Hypothalamus (tissue), 51 donors: ENCODE measurements at regions not wholly inside any gene's neighbourhood (a gene's known extent, or its start where the extent isn't known, plus 50 kb on each side); places are given as distances from the start of the nearest gene placed in this dataset.

Experiments used
- DNase-seq, 51 donors: peaks; one replicate each; lab custom pipeline; 2025; lab: John Stamatoyannopoulos, UW

DNA sequence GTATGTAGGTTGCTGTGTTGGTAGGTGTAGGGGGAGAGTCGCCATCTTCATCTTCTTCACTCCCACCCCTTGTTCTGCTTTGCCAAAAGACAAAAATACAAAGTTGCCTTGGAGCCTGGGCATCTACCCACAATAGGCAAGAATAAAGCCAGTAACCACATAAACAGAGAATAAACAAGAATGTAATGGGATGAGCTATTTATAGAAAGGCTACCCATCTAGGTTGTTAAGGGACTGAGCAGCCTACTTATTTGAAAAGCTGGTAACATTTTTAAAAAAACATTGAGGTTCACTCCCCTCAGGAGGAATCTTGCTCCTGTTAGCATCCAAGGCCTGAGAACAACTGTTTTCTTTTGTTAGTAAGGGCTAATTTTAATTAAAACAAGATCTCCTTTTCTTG is 301.4 kb upstream of the STXBP5 start:
- DNase-seq: no peak

DNA sequence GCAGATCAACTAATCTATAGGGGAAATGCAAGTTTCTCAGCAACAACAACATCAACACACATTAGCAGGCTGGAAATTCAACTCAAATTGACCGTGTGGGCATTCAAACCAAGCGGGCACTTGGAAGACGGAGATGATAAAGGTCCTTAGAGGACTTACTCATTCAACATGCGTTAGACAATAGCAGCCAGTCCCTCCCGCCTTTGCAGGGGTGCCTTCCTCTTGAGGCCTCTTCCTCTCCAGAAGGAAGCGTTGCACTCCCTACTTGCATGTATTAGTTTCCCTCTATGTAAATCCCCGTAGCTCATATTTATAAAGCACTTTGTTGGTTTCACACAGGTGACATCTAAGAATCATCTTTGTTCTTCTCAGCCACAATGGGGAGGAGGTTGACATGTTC is 300.8 kb upstream of the STXBP5 start:
- no peak for DNase-seq

DNA sequence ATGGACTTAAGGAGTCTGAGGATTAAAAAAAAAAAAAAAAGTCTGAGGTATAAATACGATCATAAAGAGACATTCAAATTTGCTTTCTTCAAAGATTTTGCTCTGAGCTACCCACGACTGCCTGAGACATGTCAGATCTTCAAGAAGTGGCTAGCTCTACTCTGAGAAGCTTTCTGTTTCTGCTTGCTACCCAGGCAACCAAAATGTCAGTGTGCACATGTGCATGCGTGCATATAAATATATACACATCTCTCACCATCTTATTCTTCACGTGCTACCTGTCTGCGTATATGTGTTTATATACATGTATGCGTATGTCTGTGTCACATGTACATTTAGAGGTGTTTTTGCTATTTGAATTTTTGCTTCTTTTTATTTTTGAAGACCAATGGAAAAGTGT is 299.6 kb upstream of the STXBP5 start:
- DNase-seq: no peak

DNA sequence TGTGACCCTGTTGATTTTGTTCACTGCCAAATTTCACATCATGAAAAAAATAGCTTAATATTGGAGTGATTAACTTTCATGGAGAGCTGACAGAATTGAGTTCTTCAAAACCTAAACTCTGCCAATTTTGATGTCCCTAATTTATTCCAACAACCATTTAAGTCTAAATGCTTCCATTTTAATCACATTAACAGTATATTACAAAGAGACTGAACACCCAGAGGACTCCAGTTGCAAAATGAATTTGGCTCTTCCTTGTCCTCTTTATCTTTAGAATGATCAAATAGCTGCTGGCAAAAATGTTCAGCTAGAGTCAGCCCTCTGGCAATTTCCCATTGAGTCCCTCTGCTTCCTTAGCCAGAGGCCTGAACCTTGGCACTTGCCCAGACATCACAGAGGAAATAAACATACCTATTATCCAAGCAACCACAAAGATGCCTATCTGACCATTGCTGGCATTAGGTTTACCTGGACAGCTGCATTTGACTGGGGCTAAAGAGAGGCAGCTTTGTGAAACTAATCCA is 299.0 kb upstream of the STXBP5 start:
- peak in 4 of 51 donors; percentile 1 to 10 (median 6) for DNase-seq

DNA sequence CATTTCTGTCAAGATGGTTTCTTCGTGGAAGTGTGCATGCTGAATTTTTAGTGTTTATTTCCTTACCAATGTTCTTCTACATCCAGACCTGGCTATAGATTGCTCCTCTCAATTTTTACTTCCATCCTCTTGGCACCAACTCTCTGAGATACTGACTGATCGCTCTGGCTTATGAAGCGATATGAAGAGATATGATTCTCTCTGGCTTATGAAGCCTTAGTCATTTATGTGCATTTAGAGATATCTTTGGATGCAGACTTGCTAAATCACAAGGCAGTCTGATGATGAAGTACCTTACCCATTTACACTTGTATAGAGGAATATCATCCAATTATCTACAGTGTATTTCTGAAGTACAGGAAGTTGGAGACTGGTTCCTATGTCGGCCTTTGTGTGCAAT is 295.4 kb upstream of the STXBP5 start:
- no peak for DNase-seq

DNA sequence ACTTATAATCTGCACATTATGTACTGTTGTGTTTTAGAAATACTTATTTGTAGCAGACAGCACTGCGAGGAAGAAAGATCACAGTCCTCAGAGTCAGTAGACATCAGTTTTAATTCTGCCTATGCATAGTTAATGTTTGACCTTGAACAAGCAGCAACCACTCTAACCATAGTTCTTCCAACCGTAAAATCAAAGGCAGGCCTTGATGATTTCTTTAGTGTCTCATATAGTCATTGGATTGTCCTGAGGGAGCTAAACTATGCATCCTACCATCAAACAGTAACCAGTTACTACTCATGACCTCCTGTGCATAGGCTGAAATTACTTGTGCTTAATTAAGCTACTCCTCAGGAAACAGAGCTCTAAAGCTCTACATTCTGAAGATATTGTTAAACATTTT is 294.8 kb upstream of the STXBP5 start:
- no peak for DNase-seq

DNA sequence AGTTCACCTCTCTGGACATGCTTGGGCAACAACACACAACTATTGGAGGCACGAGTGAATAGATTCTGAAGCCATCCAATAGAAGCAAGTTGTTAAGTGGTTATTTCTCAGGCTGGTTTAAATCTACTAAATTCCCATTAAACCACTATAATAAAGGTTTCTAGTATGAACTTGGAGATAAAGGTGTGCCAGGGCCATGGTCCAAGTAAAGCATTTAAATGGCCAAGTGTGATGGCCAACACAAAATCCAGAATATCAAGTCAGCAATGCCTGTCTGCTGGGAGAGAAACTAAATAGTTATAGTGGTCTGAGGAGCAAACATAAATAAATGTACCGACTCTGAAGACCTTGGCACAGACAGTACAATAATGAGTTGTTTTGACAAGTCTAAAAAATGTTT is 294.3 kb upstream of the STXBP5 start:
- no peak for DNase-seq

DNA sequence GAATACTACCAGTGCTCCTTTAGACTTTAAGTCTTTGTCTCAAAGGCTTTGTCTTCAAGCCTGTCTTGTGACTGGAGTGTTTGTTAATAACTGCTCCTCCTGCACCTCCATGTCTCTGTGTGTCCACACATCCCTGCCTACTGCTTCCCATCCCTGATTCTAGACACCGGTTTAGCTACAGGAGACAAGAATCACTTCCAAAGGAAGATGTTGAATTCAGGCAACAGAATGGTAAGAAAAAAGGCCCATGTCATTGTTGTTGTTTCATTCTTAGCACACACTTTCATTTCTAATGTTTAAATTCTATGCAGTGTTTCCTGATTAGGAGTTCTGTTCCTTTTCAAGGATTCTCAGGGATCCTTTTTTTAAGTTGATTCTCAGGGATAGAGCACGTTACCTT is 293.6 kb upstream of the STXBP5 start:
- DNase-seq: no peak

DNA sequence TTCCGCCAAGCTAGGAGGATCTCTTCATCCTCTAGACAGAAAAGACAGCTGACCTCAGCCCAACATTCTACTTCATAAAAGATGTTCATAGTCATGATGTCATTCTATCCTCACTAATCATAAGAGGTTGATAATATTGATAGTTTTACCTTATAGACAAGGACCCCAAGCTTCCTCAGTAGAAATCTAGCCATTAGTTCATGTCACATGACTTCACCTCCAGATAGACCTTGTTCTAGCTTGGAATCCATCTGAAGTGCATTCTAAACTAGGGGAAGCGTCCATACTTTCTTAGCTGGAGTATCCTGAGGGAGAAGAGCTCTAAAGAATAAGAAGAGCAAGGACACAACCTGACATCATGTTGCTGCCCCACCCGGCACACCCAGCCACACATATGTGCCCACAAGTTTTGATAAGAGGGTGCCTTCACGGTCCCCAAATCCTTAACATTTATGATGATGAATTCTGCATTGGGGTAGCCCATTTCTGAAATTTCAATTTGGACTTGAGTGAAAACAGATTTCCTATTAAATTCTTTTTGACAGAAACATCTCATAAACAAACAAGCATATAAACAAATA is 292.5 kb upstream of the STXBP5 start:
- no peak for DNase-seq

DNA sequence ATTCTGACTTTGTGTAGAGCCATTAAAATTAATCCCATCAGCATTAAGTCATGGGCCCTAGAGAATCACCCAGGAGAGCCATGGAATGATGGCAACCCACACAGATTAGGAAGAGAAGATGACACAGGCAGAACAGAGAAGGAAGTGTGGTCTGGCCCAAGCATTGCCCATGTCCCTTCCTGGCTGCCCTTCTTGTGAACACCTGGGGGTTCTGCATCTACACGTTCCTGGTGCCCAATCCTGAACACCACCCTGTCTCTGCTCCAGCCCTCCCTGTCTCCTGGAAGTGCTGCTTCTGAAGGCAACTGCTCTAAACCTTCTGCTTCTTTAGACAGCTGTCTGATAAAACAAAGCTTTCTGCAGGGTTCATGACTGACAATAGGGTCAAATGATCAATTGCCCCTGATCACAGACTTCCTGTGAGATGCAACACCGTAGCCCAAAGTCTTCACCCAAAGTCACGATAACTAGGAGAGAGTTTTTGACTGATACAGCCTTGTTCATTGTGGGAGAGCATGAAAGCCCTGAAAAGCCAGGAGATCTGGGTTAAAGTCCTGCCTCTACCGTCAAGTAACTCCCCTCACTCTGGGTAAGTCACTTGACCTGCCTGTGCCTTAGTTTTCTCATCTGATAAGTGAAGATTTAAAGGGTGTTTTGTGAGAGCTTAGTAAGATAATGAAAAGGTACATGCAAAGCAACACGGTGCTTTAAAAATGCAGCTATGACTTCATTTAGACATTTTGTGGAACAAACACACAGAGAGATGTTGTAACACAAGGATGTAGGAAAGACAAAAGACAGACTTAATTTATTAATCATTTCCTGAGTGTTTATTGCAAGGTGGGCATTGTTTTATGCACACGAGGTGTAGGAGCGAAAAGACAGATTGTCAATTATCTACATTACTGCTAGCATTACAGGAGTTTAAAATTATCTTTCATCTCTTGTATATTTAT is 291.2 kb upstream of the STXBP5 start:
- DNase-seq: no peak

DNA sequence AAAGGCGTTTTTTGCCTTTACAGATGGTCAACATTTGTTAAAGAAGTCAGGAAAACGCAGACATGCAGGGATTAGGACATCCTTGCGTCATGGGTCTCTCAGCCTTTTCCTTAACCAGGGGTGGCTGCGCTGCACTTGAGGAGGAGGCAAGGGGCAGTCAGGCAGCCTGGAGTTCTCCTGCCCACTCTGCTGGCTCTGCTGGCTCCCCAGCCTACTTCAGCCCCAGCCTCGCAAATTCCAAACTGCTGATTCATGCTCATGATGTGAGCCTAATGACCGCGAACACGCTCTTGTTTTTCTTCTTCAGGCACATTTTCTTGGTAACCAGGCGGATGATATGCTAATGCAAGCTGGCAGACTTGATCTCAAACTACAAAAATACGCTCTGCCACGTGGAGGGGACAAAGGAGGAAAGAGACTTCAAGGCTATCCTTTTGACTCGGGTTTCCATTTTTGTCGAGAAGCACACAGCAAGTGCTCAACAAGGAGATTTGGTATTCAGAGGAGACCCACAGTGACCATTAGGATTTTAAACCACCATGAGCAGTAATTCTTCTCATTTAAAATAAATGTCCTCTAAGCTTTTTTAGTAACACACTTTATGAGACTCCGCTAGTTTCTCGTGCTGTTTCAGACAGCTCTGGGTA is 290.3 kb upstream of the STXBP5 start:
- peak in 32 of 51 donors; percentile 1 to 66 (median 26) for DNase-seq

DNA sequence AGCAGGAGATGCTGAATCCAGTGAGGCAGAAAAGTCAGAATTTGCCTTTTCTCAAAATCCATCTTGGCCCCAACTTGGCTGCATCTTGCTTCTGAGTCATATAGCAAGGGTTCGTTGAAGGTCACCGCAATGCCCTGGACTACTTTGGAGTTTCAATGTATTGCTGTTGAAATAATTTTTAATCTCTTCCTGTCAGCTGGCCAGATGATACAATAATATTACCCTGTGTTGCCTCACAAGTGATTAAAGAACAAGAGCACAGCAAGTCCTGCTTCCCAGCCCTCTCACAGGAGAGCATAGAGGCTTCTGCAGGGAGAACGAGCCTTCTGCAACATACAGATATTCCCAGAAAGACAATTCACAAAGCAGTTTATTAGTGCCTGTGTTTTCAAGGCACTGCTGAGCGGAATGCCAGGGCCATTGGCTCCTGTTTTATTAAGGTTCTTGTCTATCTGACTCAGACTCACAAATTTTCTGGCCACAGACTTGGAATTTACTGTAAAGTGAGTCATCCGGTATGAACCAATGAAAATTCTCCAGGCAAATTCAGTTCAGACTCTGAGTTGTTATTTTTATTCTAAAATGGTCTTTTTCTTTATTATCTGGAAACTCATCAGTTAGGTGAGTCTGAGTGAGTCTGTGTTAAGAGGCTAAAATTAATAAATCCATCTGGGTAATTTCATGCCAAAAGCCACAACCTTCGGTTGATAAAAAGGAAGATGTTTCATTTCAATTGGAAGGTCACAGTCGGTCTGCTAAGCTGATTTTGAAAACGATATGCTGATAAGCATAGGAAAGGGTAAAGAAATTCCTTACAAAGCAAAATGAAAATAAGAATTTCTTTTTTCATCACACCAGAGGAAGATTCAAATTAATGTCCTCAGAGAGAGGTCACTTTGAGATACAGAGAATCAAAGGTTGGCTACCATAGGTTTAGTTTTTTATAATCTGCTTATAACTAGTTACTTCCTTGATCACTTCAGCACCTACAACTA is 289.4 kb upstream of the STXBP5 start:
- peak in 1 of 51 donors; percentile 0 for DNase-seq

DNA sequence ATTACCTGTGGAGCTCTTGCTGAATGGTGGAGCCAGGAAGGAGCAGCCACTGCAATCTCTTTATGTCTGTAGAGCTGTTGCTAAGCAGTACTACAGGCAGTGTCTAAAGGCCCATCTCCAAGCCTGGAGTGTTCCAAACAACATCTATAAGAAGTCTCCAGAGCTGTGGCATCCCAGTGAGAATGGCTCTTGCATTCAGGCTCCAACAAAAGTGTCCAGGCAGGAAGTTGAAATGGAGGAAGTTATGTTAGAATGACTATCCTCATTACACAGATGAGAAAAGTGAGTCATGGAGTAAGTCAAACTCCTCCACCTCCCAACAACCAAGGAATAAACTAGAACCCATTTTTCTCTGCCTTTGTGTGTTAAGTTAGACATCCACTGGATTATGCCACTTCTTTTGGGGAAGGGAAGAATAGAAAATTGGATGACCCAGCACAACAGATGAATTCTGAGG is 288.5 kb upstream of the STXBP5 start:
- no peak for DNase-seq

DNA sequence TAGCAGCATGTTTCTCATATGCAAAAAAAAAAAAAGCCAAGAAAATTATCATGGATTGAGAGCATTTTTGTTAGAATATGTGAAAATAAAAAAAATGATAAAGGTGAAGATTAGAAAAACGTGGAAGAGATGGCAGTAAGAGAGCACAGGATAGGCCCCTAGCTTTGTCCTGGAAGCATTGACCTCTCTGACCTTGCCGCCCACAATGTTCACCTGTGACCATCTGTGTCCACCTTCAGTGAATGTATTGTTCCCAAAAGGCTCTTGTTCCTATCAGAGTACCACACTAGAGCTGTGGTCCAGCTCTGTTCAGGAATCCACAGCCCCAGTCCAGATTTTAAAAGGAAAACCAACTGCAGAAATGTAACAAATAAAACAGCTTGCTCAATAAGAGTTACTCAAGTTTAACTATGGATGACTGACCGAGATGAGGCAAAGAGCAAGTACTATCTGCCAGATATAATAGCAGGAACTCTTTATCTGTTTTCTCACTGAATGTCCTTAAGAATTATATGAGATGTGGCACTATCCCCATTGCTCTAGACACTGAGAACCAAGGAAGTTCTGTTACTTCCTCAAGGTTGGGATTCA is 287.7 kb upstream of the STXBP5 start:
- DNase-seq: no peak

DNA sequence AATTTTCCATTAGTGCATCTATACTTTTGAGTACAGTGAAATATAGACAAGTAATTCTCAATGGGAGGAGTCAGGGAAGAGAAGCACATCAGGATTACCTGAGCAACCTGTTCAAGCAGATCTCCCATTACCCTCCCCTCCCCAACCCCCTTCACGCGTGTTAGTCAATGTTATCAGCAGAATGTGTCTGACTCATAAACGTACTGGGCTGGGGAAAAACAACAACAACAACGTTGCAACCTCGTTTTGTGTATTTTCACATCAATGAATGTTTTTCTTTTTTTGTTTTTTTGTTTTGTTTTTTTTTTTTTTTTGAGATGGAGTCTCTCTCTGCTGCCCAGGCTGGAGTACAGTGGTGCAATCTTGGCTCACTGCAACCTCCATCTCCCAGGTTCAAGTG is 287.0 kb upstream of the STXBP5 start:
- no peak for DNase-seq

DNA sequence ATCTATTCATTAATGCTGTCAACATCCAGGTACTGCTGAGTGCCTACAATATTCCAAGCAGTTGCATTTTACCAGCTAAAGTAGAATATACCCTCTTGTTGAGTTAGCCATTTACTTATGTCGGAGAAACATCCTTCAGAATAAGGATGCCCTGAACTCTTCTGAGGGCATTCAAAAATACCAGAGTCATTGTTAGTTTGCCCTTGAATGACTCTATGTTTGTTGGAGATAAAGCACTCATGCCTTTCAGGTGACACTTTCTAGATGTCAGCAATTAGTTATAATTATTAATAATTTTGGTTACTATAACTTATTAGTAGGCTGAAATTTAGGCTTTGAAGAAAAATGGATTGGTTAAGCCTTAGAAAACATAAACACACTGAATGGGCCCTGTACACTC is 286.2 kb upstream of the STXBP5 start:
- no peak for DNase-seq

DNA sequence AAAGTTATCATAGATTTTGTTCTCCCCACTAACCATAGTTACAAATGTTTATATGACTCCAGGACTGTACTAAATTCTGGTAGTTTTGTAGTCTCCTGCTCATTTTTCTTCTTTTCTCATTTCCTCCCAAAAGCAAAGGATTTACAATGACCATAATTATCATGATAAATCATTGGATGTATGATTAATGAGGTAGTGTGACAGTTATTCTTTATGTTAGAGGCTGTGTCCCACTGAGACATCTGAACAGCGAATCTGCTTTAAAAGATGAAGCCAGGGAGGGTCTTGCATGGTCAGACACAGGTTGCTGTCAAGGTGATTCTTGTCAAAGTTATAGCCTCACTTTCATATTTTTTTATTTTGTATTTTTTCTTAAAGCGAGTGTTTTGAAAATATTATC is 285.2 kb upstream of the STXBP5 start:
- no peak for DNase-seq

DNA sequence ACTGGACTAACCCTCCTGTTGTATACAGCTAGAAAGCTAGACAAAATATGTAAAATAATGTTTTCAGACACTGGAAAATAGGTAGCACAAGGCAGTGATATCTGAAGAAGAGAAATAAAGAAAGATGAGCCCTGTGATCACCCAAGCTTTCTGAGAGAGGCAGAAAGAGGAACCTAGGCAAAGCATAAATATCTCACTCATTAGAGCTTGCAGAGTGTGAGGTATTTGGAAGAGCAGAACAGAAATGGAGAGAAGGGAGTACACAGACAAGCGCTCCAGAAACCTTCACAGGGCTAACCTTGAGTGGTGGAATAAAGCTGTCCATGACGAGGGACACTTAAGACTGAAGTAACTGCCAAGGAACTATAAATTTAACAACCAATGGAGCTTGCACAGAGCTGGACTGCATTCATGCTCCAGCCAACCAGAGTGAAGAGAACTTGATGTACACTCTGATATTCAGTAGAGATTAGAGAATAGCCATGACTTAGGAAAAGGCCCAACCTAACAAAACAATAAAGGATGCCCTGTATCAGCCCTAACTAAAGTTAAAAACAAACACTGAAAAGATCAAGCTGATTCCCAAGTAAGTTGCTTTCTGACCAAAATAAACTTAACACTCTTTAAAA is 280.9 kb upstream of the STXBP5 start:
- no peak for DNase-seq

DNA sequence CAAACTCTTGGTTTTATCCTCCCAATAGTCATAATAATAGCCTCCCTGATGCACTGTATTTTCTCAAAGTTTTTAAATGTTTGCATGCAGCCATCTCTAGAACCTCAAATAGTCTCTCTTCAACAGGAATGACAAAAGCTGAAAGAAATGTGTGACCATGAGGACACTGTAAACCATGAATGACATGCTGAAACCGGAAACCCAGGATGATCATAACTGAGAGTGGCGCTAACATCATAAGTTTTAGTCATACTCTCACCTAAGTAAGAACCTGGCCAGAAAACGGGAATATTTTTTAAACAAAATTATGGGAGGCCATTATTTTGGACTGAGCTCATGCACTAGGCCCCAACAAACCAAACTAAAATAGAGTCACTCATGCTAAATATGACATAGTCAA is 278.4 kb upstream of the STXBP5 start:
- DNase-seq: no peak
